ENCODE measurements at regions not wholly inside any gene's neighbourhood (a gene's known extent, or its start where the extent isn't known, plus 50 kb on each side); places are given as distances from the start of the nearest gene placed in this dataset.

- Mint-ChIP-seq H3K4me3 (ENCODE audit: unreplicated experiment) (no peak overlapping the region), H3K27ac (ENCODE audit: unreplicated experiment) (no peak overlapping the region), H3K27me3 (ENCODE audit: unreplicated experiment) (peaks cover 10% of the 10 kb centered on the region), H3K4me1 (ENCODE audit: unreplicated experiment) (no peaks in the 10 kb centered on the region), H3K9me3 (ENCODE audit: unreplicated experiment) (peaks cover 5% of the 10 kb centered on the region), H3K36me3 (ENCODE audit: low read depth, unreplicated experiment) (peaks cover 6% of the 10 kb centered on the region)
- DNase-seq (ENCODE audit: low spot score): no peak
- TF ChIP-seq CTCF (IDR thresholded peaks at IDR 0.05; ENCODE audit: unreplicated experiment): no peak
Measured at GRCh38 chr2:226637383-226637782, 162.2 kb downstream of the IRS1 start.

- H3K27me3 Mint-ChIP-seq (ENCODE audit: unreplicated experiment): peaks cover 10% of the 10 kb centered on the region
- H3K36me3 Mint-ChIP-seq (ENCODE audit: low read depth, unreplicated experiment): peaks cover 6% of the 10 kb centered on the region
- TF ChIP-seq CTCF (IDR thresholded peaks at IDR 0.05; ENCODE audit: unreplicated experiment): no peak
- H3K4me1 Mint-ChIP-seq (ENCODE audit: unreplicated experiment): no peaks in the 10 kb centered on the region
- no peak for DNase-seq (ENCODE audit: low spot score)
- H3K27ac Mint-ChIP-seq (ENCODE audit: unreplicated experiment): no peak overlapping the region
- H3K9me3 Mint-ChIP-seq (ENCODE audit: unreplicated experiment): peaks cover 5% of the 10 kb centered on the region
- H3K4me3 Mint-ChIP-seq (ENCODE audit: unreplicated experiment): no peak overlapping the region
Measured at GRCh38 chr2:226636586-226636985, 163.0 kb downstream of the IRS1 start.

GRCh38 chr2:226634943-226635604 lies 164.5 kb downstream of the IRS1 start:
- Mint-ChIP-seq H3K27me3 (ENCODE audit: unreplicated experiment) (peaks cover 15% of the 10 kb centered on the region), H3K4me3 (ENCODE audit: unreplicated experiment) (no peak overlapping the region), H3K4me1 (ENCODE audit: unreplicated experiment) (no peaks in the 10 kb centered on the region), H3K27ac (ENCODE audit: unreplicated experiment) (no peak overlapping the region), H3K36me3 (ENCODE audit: low read depth, unreplicated experiment) (peaks cover 4% of the 10 kb centered on the region), H3K9me3 (ENCODE audit: unreplicated experiment) (peaks cover 5% of the 10 kb centered on the region)
- DNase-seq (ENCODE audit: low spot score): no peak
- no peak for TF ChIP-seq CTCF (IDR thresholded peaks at IDR 0.05; ENCODE audit: unreplicated experiment)

GRCh38 chr2:226631671-226632070 lies 167.9 kb downstream of the IRS1 start:
- no peak for TF ChIP-seq CTCF (IDR thresholded peaks at IDR 0.05; ENCODE audit: unreplicated experiment)
- Mint-ChIP-seq H3K4me3 (ENCODE audit: unreplicated experiment) (no peak overlapping the region), H3K9me3 (ENCODE audit: unreplicated experiment) (no peaks in the 10 kb centered on the region), H3K27me3 (ENCODE audit: unreplicated experiment) (peaks cover 8% of the 10 kb centered on the region), H3K27ac (ENCODE audit: unreplicated experiment) (no peak overlapping the region), H3K36me3 (ENCODE audit: low read depth, unreplicated experiment) (no peaks in the 10 kb centered on the region), H3K4me1 (ENCODE audit: unreplicated experiment) (no peaks in the 10 kb centered on the region)
- no peak for DNase-seq (ENCODE audit: low spot score)

- no peak overlapping the region for H3K4me3 Mint-ChIP-seq (ENCODE audit: unreplicated experiment)
- peaks cover 7% of the 10 kb centered on the region for H3K27me3 Mint-ChIP-seq (ENCODE audit: unreplicated experiment)
- H3K27ac Mint-ChIP-seq (ENCODE audit: unreplicated experiment): no peak overlapping the region
- H3K36me3 Mint-ChIP-seq (ENCODE audit: low read depth, unreplicated experiment): no peaks in the 10 kb centered on the region
- TF ChIP-seq CTCF (IDR thresholded peaks at IDR 0.05; ENCODE audit: unreplicated experiment): no peak
- DNase-seq (ENCODE audit: low spot score): no peak
- H3K9me3 Mint-ChIP-seq (ENCODE audit: unreplicated experiment): no peaks in the 10 kb centered on the region
- H3K4me1 Mint-ChIP-seq (ENCODE audit: unreplicated experiment): no peaks in the 10 kb centered on the region
Measured at GRCh38 chr2:226631187-226631586, 168.4 kb downstream of the IRS1 start.

Data from endothelial cell (in vitro differentiated cells).